Stimulated activated CD4-positive, alpha-beta T cell treated with anti-CD3 and anti-CD28 coated beads, Interleukin-1b, Interleukin-23, amount 100 ng/mL, for 48 hours (primary cell): ENCODE measurements at regions not wholly inside any gene's neighbourhood (a gene's known extent, or its start where the extent isn't known, plus 50 kb on each side); places are given as distances from the start of the nearest gene placed in this dataset.
"Not testable (repeated sequence)": the region's sequence is repeated elsewhere in the genome, so short reads cannot be mapped to it uniquely, and the experiment has no call there.

Experiments
- DNase-seq: peaks from one replicate; pipeline ENCODE4 v3.0.0-alpha.2; 2020

DNA sequence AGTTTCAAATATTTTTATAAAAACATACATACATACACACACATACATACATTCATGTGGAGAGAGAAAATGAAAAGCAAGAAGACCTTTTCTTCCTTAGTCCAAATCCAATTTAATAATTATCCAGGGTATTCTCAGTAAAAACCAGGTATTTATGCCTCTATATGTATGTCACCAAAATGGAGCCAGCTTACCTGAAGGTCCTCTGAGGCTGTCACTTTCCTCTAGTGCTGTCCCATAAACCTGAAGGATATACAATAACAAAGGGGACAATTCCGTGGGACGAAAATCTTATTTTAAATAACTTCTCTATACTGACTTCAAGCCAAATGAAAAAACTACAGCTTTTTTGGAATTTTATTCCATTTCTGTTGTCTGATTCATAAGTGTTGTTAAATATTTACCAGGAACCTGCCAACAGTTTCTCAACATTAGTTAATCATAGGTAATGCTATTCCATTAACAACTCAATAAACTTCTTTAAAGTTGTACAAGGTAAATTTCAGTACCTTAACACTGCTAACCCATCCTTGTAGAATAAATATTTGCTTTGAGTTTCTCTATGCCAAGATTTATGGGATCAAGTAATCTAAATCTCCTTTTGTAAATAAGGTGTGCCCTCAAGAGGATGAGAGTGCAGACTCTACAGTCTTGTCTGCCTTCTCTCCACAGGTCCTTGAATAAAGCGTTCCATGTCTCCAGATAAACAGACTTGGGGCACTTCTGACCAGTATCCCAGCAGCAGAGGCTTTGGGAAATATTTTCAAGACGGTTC, 260.3 kb downstream of the AHR start:
- DNase-seq, result no peak

GRCh38 chr7:17559388-17559787, 260.9 kb downstream of the AHR start:
- DNase-seq, result no peak

GRCh38 chr7:17560516-17560915, 262.1 kb downstream of the AHR start:
- DNase-seq, result no peak

- DNase-seq, result no peak
These were observed 262.5 kb downstream of the AHR start for GRCh38 chr7:17560966-17561365.

- no peak for DNase-seq
These were observed 266.3 kb downstream of the AHR start for GRCh38 chr7:17564678-17565212.

GRCh38 chr7:17580141-17580540, 281.7 kb downstream of the AHR start:
- DNase-seq, result peak; percentile 5

DNA sequence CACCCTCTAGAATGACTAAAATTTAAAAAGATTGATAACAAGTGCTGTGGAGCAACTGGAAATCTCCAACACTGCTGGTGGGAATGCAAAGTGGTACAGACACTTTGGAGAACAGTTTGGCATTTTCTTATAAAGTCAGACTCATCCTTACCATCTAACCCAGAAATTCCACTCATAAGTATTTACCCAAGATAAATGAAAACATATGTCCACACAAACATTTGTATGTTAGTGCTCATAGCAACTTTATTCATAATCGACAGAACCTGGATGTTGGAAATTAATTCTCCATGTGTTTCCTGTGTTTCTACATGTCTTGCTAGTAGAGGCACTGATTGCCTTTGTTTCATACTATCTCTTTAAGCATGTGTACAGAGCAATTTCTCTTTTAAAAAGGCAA, 282.4 kb downstream of the AHR start:
- DNase-seq, result no peak

DNA sequence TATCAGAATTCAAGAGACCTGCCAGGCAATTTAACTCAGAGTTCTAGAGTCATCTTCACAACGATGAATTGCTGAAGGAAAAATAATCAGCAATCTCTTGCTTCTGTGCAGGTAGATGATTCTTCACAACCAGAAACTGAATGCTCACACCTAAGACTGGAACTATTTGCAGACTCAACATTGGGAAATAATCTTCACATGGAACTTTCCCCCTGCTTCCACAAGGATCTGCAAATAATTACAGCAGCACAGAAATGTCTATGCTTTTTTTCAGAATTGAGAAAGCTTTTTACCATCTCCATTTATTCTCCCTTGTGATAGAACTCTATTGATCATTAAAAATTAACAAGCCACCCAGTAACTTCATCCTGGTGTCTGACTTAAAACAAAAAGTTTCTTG, 282.8 kb downstream of the AHR start:
- DNase-seq, result no peak

GRCh38 chr7:17582696-17583095, 284.2 kb downstream of the AHR start:
- DNase-seq, result not testable (repeated sequence)

DNA sequence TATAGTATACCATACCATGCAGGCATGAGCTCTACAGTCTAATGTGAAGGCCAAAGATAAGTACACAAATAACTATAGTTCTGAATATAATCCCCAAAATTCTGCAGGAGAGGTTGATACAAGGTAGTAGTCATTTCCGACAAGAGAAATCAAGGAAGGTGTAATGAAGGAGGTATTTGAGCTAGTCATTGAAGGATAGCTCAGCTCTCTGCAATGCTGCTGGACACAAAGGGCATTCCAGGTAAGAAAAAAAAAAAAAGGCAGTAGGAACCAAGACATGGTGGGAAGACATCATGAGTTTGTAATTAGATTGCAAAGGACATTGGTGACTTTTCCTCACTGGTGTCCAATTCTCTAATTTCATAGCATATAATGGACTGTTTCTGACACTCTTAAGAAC, 285.3 kb downstream of the AHR start:
- no peak for DNase-seq

DNA sequence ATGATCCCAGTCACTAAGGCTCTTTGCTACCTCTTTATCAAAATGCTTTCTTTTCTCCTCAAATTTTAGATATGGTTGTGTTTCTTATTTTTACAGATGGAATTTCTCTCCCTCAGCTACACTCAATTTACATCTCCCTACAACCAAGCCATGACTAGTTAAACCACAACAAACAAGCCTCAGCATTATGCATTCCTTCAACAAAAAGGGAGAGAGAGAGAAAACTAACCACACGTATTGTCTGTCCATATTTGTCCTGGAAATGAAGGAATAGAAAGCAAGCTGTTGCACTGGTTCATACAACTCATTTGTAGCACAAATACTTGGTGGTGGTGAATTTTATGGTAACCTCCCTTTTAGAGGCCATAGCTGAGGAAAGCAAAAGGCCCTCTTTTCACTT, 286.4 kb downstream of the AHR start:
- no peak for DNase-seq

- no peak for DNase-seq
These were observed 288.3 kb downstream of the AHR start for GRCh38 chr7:17586711-17587110.

GRCh38 chr7:17588730-17589129, 290.3 kb downstream of the AHR start:
- no peak for DNase-seq

DNA sequence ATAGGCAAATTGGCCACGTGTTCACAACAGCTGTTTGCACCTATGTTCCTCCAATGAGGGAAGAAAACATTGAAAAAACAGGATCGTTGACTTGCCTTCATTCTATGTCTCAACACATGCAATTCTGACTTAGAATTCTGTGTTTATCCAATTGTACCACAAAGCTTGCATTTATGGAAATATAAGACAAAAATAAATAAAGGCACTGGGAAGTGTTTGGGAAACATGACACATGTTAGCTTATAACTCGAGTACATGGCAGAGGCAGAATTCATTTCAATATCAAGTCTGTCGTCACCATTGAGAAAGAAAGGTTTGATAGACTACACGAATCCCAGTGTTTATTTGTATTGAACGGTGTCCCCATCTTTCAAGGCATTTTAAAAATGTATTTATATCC, 291.2 kb downstream of the AHR start:
- no peak for DNase-seq

- no peak for DNase-seq
These were observed 291.8 kb downstream of the AHR start for GRCh38 chr7:17590221-17590620.

- DNase-seq, result no peak
These were observed 295.5 kb downstream of the AHR start for GRCh38 chr7:17593819-17594419.

DNA sequence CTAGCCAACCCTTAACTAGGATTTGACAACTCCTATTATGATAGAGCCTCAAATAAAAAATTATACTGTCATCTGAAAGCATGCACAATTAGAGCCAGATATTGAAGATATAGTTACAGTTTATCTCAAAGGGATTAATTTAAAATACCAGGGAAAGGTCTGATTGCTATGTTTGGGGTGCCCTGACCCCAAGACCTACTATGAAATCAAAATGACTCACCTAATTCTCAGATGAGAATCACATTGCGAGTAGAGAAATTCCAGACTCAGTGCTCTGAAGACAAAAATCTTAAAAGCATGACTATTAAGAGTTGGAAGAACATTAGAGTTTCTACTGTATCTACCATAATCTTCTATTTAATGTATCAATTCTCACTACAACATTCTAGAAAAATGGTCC, 297.1 kb downstream of the AHR start:
- DNase-seq, result no peak

DNA sequence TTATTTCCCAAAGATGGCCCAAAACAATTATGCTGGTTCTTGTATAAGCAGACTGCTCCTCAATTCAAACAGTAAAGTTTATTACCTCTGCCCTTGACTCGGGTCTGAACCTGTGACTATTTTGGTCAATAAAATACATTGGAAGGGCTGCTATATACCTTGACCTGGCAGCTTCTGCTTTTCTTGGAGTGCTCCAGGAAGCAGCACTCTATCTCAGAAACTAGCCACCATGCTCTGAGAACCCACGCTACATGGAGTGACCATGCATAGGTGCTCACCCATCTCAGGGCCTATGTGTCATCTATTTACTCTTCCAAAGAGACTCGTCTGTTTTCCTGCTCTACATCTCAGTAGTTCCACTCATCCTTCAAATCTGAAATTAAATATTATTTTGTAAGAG, 299.9 kb downstream of the AHR start:
- no peak for DNase-seq

GRCh38 chr7:17598846-17599245, 300.4 kb downstream of the AHR start:
- DNase-seq, result no peak

GRCh38 chr7:17599733-17600339, 301.4 kb downstream of the AHR start:
- no peak for DNase-seq

- no peak for DNase-seq
These were observed 301.9 kb downstream of the AHR start for GRCh38 chr7:17600340-17600752.

DNA sequence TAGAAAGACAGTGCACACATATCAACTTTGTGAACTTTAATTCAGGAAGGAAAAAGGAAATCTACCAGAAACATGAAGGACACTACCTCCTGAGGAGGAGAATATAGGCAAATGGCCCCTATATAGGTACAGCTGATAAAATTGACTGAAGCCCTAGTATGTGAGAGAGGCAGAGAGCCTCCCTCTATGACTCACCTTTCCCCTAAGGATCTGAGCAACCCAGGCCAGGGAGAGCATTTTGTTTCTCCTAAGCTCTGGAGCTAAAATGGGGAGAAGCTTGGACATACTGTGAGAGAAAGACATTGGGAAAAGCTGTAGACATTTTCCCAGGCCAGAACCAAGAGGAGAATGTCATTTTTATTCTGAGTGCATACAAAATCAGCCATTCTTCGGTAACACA, 303.5 kb downstream of the AHR start:
- no peak for DNase-seq

- no peak for DNase-seq
These were observed 309.8 kb downstream of the AHR start for GRCh38 chr7:17608114-17608833.

GRCh38 chr7:17611611-17612010, 313.2 kb downstream of the AHR start:
- no peak for DNase-seq
